Neural cell (in vitro differentiated cells): ENCODE measurements at regions not wholly inside any gene's neighbourhood (a gene's known extent, or its start where the extent isn't known, plus 50 kb on each side); places are given as distances from the start of the nearest gene placed in this dataset.

ENCODE experiments used
- H2AFZ ChIP-seq: fragments of 200-600, 300-800 bp; sonication (generic), shearing (Covaris generic); 2 replicates; pipeline ENCODE4 v1.6.0; 2014; ENCODE audit warnings: low read depth, mild to moderate bottlenecking, antibody characterized with exemption, low read length, moderate library complexity
- H3F3A ChIP-seq: fragments of 200-600 bp; shearing (Covaris generic); 2 replicates; pipeline ENCODE4 v1.6.1; 2016; ENCODE audit warnings: mild to moderate bottlenecking, moderate library complexity, mixed read lengths, antibody characterized with exemption, low read length; ENCODE audit not compliant: insufficient read depth, poor library complexity, severe bottlenecking
- H3K27ac ChIP-seq: fragments of 200-600, 300-800 bp; sonication (generic), shearing (Covaris generic); 2 replicates; pipeline ENCODE4 v1.5.1; 2014; ENCODE audit warnings: mild to moderate bottlenecking, low read length, moderate library complexity
- H3K27me3 ChIP-seq: fragments of 300-800, 200-600 bp; sonication (generic), shearing (Covaris generic); 2 replicates; pipeline ENCODE4 v1.6.0; 2014; ENCODE audit warnings: mild to moderate bottlenecking, low read depth, low read length, moderate library complexity; ENCODE audit not compliant: insufficient read depth
- H3K36me3 ChIP-seq: fragments of 300-800, 200-600 bp; sonication (generic), shearing (Covaris generic); 2 replicates; pipeline ENCODE4 v1.5.1; 2014; ENCODE audit warnings: mild to moderate bottlenecking, antibody characterized with exemption, low read length, moderate library complexity; ENCODE audit not compliant: insufficient read depth
- H3K4me2 ChIP-seq: fragments of 300-800, 200-600 bp; sonication (generic), shearing (Covaris generic); 2 replicates; pipeline ENCODE4 v1.6.0; 2014; ENCODE audit warnings: mild to moderate bottlenecking, low read length
- H3K4me3 ChIP-seq: fragments of 300-800, 200-600 bp; sonication (generic), shearing (Covaris generic); 2 replicates; pipeline ENCODE4 v1.5.1; 2014; ENCODE audit warnings: mild to moderate bottlenecking, low read length, moderate library complexity
- H3K79me2 ChIP-seq: fragments of 200-600 bp; shearing (Covaris generic); replicated peaks from 2 replicates; pipeline ENCODE4 v1.6.0; 2014; ENCODE audit warnings: mild to moderate bottlenecking, low read length, moderate library complexity; ENCODE audit not compliant: insufficient read depth
- H3K9ac ChIP-seq: fragments of 300-800, 200-600 bp; sonication (generic), shearing (Covaris generic); 2 replicates; pipeline ENCODE4 v1.6.1; 2016; ENCODE audit warnings: mild to moderate bottlenecking, low read length, mixed read lengths
- H3K9me2 ChIP-seq: fragments of 200-600 bp; shearing (Covaris generic); 2 replicates; pipeline ENCODE4 v1.6.1; 2016; ENCODE audit warnings: mild to moderate bottlenecking, low read length, mixed read lengths; ENCODE audit not compliant: insufficient read depth
- H3K9me3 ChIP-seq: fragments of 200-600, 300-800 bp; sonication (generic), shearing (Covaris generic); 2 replicates; pipeline ENCODE4 v1.6.1; 2016; ENCODE audit warnings: mild to moderate bottlenecking, mixed run types, low read length, moderate library complexity, mixed read lengths
- H4K20me1 ChIP-seq: fragments of 200-600 bp; shearing (Covaris generic); 2 replicates; pipeline ENCODE4 v1.6.1; 2016; ENCODE audit warnings: mild to moderate bottlenecking, mixed run types; ENCODE audit not compliant: insufficient read depth
- CTCF ChIP-seq: fragments of 450-650 bp; IDR thresholded peaks from 2 replicates; pipeline ENCODE4 v1.5.1; 2014; ENCODE audit warnings: antibody characterized with exemption, mild to moderate bottlenecking, moderate library complexity; ENCODE audit not compliant: poor library complexity, severe bottlenecking
- EP300 ChIP-seq: fragments of 450-650 bp; conservative IDR thresholded peaks from 2 replicates; pipeline ENCODE4 v1.6.1; 2014; ENCODE audit warnings: antibody characterized with exemption, mild to moderate bottlenecking, moderate library complexity; ENCODE audit not compliant: poor library complexity, severe bottlenecking
- EZH2 ChIP-seq: fragments of 200-600, 300-800 bp; shearing (Covaris generic), sonication (generic); IDR thresholded peaks from 2 replicates; pipeline ENCODE4 v1.6.1; 2014; ENCODE audit warnings: antibody characterized with exemption, low read length, borderline replicate concordance, mild to moderate bottlenecking; ENCODE audit not compliant: insufficient read depth, poor library complexity, severe bottlenecking
- MXI1 ChIP-seq: fragments of 450-650 bp; conservative IDR thresholded peaks from 2 replicates; pipeline ENCODE4 v1.6.1; 2014; ENCODE audit warnings: antibody characterized with exemption, mild to moderate bottlenecking; ENCODE audit not compliant: poor library complexity, severe bottlenecking
- POLR2AphosphoS5 ChIP-seq: IDR thresholded peaks from 2 replicates; pipeline ENCODE4 v1.6.1; 2012
- RAD21 ChIP-seq: fragments of 450-650 bp; conservative IDR thresholded peaks from 2 replicates; pipeline ENCODE4 v1.6.1; 2014; ENCODE audit warnings: antibody characterized with exemption, mild to moderate bottlenecking, moderate library complexity
- REST ChIP-seq: IDR thresholded peaks from 2 replicates; pipeline ENCODE4 v1.6.1; 2012; ENCODE audit warnings: borderline replicate concordance
- SMC3 ChIP-seq: fragments of 450-650 bp; conservative IDR thresholded peaks from 2 replicates; pipeline ENCODE4 v1.6.1; 2014; ENCODE audit warnings: antibody characterized with exemption, mild to moderate bottlenecking, moderate library complexity; ENCODE audit not compliant: poor library complexity
- TAF1 ChIP-seq: IDR thresholded peaks from 2 replicates; pipeline ENCODE4 v1.6.1; 2012; ENCODE audit warnings: low read depth

- H3K4me3 ChIP-seq, result no peak overlapping the region
- no peak overlapping the region for H3K4me2 ChIP-seq
- no peak overlapping the region for H2AFZ ChIP-seq
Measured at GRCh38 chr19:34085336-34085735, 87.0 kb upstream of the LSM14A start.

GRCh38 chr19:34088292-34088691 is 84.0 kb upstream of the LSM14A start:
- Histone ChIP-seq H3K9me3 (no peaks in the 10 kb centered on the region), H3K9me2 (no peaks in the 10 kb centered on the region), H3K36me3 (no peaks in the 10 kb centered on the region), H3F3A (no peaks in the 10 kb centered on the region), H3K4me3 (no peak overlapping the region), H3K9ac (no peak overlapping the region), H3K79me2 (no peaks in the 10 kb centered on the region), H2AFZ (no peak overlapping the region), H3K27ac (no peak overlapping the region), H3K4me2 (no peak overlapping the region), H4K20me1 (no peaks in the 10 kb centered on the region), H3K27me3 (no peaks in the 10 kb centered on the region)
- TF ChIP-seq POLR2AphosphoS5 (no peak), EP300 (no peak), REST (no peak), RAD21 (no peak), SMC3 (no peak), TAF1 (no peak), MXI1 (no peak)

More at GRCh38 chr19:34085336-34085735, 87.0 kb upstream of the LSM14A start:
- no peaks in the 10 kb centered on the region for H3K9me3 ChIP-seq
- H3F3A ChIP-seq, result no peaks in the 10 kb centered on the region
- TF ChIP-seq RAD21, result no peak
- TF ChIP-seq TAF1, result no peak
- no peak for TF ChIP-seq EP300
- TF ChIP-seq CTCF, result no peak
- no peak for TF ChIP-seq MXI1
- no peak for TF ChIP-seq REST
- TF ChIP-seq POLR2AphosphoS5, result no peak
- no peak for TF ChIP-seq SMC3
- no peak for TF ChIP-seq EZH2
- H3K9ac ChIP-seq, result no peak overlapping the region
- no peaks in the 10 kb centered on the region for H3K79me2 ChIP-seq
- H3K27ac ChIP-seq, result no peak overlapping the region
- H3K9me2 ChIP-seq, result no peaks in the 10 kb centered on the region
- no peaks in the 10 kb centered on the region for H3K27me3 ChIP-seq
- no peaks in the 10 kb centered on the region for H3K36me3 ChIP-seq
- H4K20me1 ChIP-seq, result no peaks in the 10 kb centered on the region
